Lower lobe of right lung (tissue), 2 donors: ENCODE measurements at regions not wholly inside any gene's neighbourhood (a gene's known extent, or its start where the extent isn't known, plus 50 kb on each side); places are given as distances from the start of the nearest gene placed in this dataset.

Experiments
- ATAC-seq, 2 donors: fragments of 200-7000 bp; cut with Tn5 transposase; one replicate each; pipeline ENCODE4 v1.9.1; 2020 to 2022; ENCODE audit warnings: mild to moderate bottlenecking in 2 of 2, moderate library complexity in 2 of 2
- DNase-seq: peaks from one replicate; pipeline ENCODE4 v3.0.0-alpha.2; 2020
- H3K27ac ChIP-seq: fragments of 200-600 bp; one replicate; pipeline ENCODE4 v1.8.0; 2022
- H3K27me3 ChIP-seq: fragments of 200-600 bp; one replicate; pipeline ENCODE4 v1.8.0; 2022; ENCODE audit warnings: low read depth
- H3K36me3 ChIP-seq: fragments of 200-600 bp; one replicate; pipeline ENCODE4 v1.8.0; 2022; ENCODE audit warnings: mild to moderate bottlenecking
- H3K4me1 ChIP-seq: fragments of 200-600 bp; one replicate; pipeline ENCODE4 v1.8.0; 2022
- H3K4me3 ChIP-seq: fragments of 200-600 bp; one replicate; pipeline ENCODE4 v1.8.0; 2022; ENCODE audit warnings: mild to moderate bottlenecking
- H3K9me3 ChIP-seq: fragments of 200-600 bp; one replicate; pipeline ENCODE4 v1.8.0; 2022
- CTCF ChIP-seq: fragments of 200-600 bp; IDR thresholded peaks from one replicate; pipeline ENCODE4 v1.8.0; 2022; ENCODE audit warnings: antibody characterized with exemption, mild to moderate bottlenecking
- intact Hi-C: fragments of 100-400 bp; cut with DNase I; formaldehyde crosslinking; loops from one replicate; pipeline ENCODE4 v1.11.0; 2022
- donor health status: DM: no; HTN: yes; CAD: no; lungs with severe emphysema.

- Histone ChIP-seq H3K36me3 (no peaks in the 10 kb centered on the region), H3K27ac (no peak overlapping the region), H3K4me3 (no peak overlapping the region), H3K27me3 (no peaks in the 10 kb centered on the region), H3K9me3 (no peaks in the 10 kb centered on the region), H3K4me1 (no peaks in the 10 kb centered on the region)
- TF ChIP-seq CTCF, result no peak
- DNase-seq (no peak), ATAC-seq (no peak)
- intact Hi-C loops, result no loop called here
These were observed 216.6 kb upstream of the ADCY2 start for GRCh38 chr5:7179364-7179763.

- intact Hi-C loops, result no loop called here
- H3K36me3 ChIP-seq, result no peaks in the 10 kb centered on the region
- H3K9me3 ChIP-seq, result no peaks in the 10 kb centered on the region
- H3K27me3 ChIP-seq, result no peaks in the 10 kb centered on the region
- no peaks in the 10 kb centered on the region for H3K4me1 ChIP-seq
- ATAC-seq (no peak), DNase-seq (no peak)
- TF ChIP-seq CTCF, result no peak
- H3K27ac ChIP-seq, result no peak overlapping the region
- no peak overlapping the region for H3K4me3 ChIP-seq
These were observed 214.1 kb upstream of the ADCY2 start for GRCh38 chr5:7181841-7182240.

- intact Hi-C loops, result no loop called here
- Histone ChIP-seq H3K27ac (no peak overlapping the region), H3K27me3 (no peaks in the 10 kb centered on the region)
These were observed 210.2 kb upstream of the ADCY2 start for GRCh38 chr5:7185742-7186141.

GRCh38 chr5:7186818-7187217, 209.1 kb upstream of the ADCY2 start:
- no peak for TF ChIP-seq CTCF
- intact Hi-C loops, result no loop called here
- Histone ChIP-seq H3K4me3 (no peak overlapping the region), H3K4me1 (no peaks in the 10 kb centered on the region), H3K9me3 (no peaks in the 10 kb centered on the region), H3K36me3 (no peaks in the 10 kb centered on the region), H3K27ac (no peak overlapping the region), H3K27me3 (no peaks in the 10 kb centered on the region)
- no peak for ATAC-seq
- DNase-seq, result no peak

More at GRCh38 chr5:7185742-7186141, 210.2 kb upstream of the ADCY2 start:
- no peaks in the 10 kb centered on the region for H3K9me3 ChIP-seq
- no peaks in the 10 kb centered on the region for H3K36me3 ChIP-seq
- TF ChIP-seq CTCF, result no peak
- no peak overlapping the region for H3K4me3 ChIP-seq
- DNase-seq, result no peak
- ATAC-seq, result no peak
- no peaks in the 10 kb centered on the region for H3K4me1 ChIP-seq

- intact Hi-C loops, result no loop called here
- Histone ChIP-seq H3K4me1 (no peaks in the 10 kb centered on the region), H3K27ac (no peak overlapping the region), H3K27me3 (no peaks in the 10 kb centered on the region), H3K9me3 (no peaks in the 10 kb centered on the region), H3K36me3 (no peaks in the 10 kb centered on the region), H3K4me3 (no peak overlapping the region)
- TF ChIP-seq CTCF, result no peak
- ATAC-seq (no peak), DNase-seq (no peak)
These were observed 205.2 kb upstream of the ADCY2 start for GRCh38 chr5:7190712-7191250.

- no peaks in the 10 kb centered on the region for H3K36me3 ChIP-seq
- H3K27me3 ChIP-seq, result no peaks in the 10 kb centered on the region
- DNase-seq, result no peak
- intact Hi-C loops, result no loop called here
- H3K9me3 ChIP-seq, result no peaks in the 10 kb centered on the region
- TF ChIP-seq CTCF, result no peak
- H3K4me3 ChIP-seq, result no peak overlapping the region
- H3K4me1 ChIP-seq, result no peaks in the 10 kb centered on the region
- no peak overlapping the region for H3K27ac ChIP-seq
- ATAC-seq, result no peak
These were observed 203.9 kb upstream of the ADCY2 start for GRCh38 chr5:7192016-7192415.
